GM06990 (cell line): ENCODE measurements at regions not wholly inside any gene's neighbourhood (a gene's known extent, or its start where the extent isn't known, plus 50 kb on each side); places are given as distances from the start of the nearest gene placed in this dataset.
"Not testable (repeated sequence)": the region's sequence is repeated elsewhere in the genome, so short reads cannot be mapped to it uniquely, and the experiment has no call there.

ENCODE experiments used
- DNase-seq: peaks from one replicate; pipeline ENCODE4 v3.0.0-alpha.2; 2011; ENCODE audit not compliant: insufficient read length; ENCODE audit errors: extremely low read depth
- H3K27me3 ChIP-seq: replicated peaks from 2 replicates; pipeline ENCODE4 v1.6.0; 2011; ENCODE audit warnings: low read length; ENCODE audit not compliant: control insufficient read depth, insufficient read depth
- H3K36me3 ChIP-seq: 2 replicates; pipeline ENCODE4 v1.5.1; 2011; ENCODE audit warnings: low read length; ENCODE audit not compliant: control insufficient read depth, insufficient read depth
- H3K4me3 ChIP-seq: replicated peaks from 2 replicates; pipeline ENCODE4 v1.5.1; 2011; ENCODE audit warnings: low read depth, mild to moderate bottlenecking, control low read depth, low read length
- CTCF ChIP-seq: IDR thresholded peaks from 2 replicates; pipeline ENCODE4 v1.5.1; 2011; ENCODE audit warnings: low read length, control low read depth, mild to moderate bottlenecking, inconsistent platforms; ENCODE audit not compliant: insufficient read depth, poor library complexity, severe bottlenecking

GRCh38 chr18:78501251-78501650, 478.4 kb upstream of the SALL3 start:
- H3K4me3 ChIP-seq: no peak overlapping the region
- no peaks in the 10 kb centered on the region for H3K27me3 ChIP-seq
- DNase-seq: no peak
- no peaks in the 10 kb centered on the region for H3K36me3 ChIP-seq
- TF ChIP-seq CTCF: no peak

GRCh38 chr18:78503129-78503528, 476.5 kb upstream of the SALL3 start:
- DNase-seq: no peak
- TF ChIP-seq CTCF: no peak
- Histone ChIP-seq H3K4me3 (no peak overlapping the region), H3K27me3 (no peaks in the 10 kb centered on the region), H3K36me3 (no peaks in the 10 kb centered on the region)

GRCh38 chr18:78505851-78506461, 473.7 kb upstream of the SALL3 start:
- no peaks in the 10 kb centered on the region for H3K36me3 ChIP-seq
- no peak for TF ChIP-seq CTCF
- H3K4me3 ChIP-seq: no peak overlapping the region
- no peak for DNase-seq
- H3K27me3 ChIP-seq: no peaks in the 10 kb centered on the region

- DNase-seq: no peak
These were observed 472.4 kb upstream of the SALL3 start for GRCh38 chr18:78507217-78507616.

GRCh38 chr18:78508228-78508824, 471.3 kb upstream of the SALL3 start:
- not testable (repeated sequence) for DNase-seq, H3K27me3 ChIP-seq, H3K36me3 ChIP-seq, H3K4me3 ChIP-seq

More at GRCh38 chr18:78507217-78507616, 472.4 kb upstream of the SALL3 start:
- H3K4me3 ChIP-seq: no peak overlapping the region
- no peaks in the 10 kb centered on the region for H3K27me3 ChIP-seq
- no peak for TF ChIP-seq CTCF
- no peaks in the 10 kb centered on the region for H3K36me3 ChIP-seq

GRCh38 chr18:78510091-78510490, 469.5 kb upstream of the SALL3 start:
- TF ChIP-seq CTCF: no peak
- Histone ChIP-seq H3K36me3 (no peaks in the 10 kb centered on the region), H3K27me3 (no peaks in the 10 kb centered on the region), H3K4me3 (no peak overlapping the region)
- no peak for DNase-seq
